SK-N-SH (cell line): ENCODE measurements at regions not wholly inside any gene's neighbourhood (a gene's known extent, or its start where the extent isn't known, plus 50 kb on each side); places are given as distances from the start of the nearest gene placed in this dataset.
"Not testable (repeated sequence)": the region's sequence is repeated elsewhere in the genome, so short reads cannot be mapped to it uniquely, and the experiment has no call there.

ENCODE experiments used
- CTCF ChIA-PET: fragments of 300-600, 350-600 bp; formaldehyde crosslinking; extraction: SDS; loops from one replicate; lab custom pipeline; 2021; lab: Yijun Ruan, JAX
- POLR2A ChIA-PET: fragments of 350-600 bp; sonication (Branson Sonifier 250); formaldehyde crosslinking; extraction: SDS; loops from one replicate; lab custom pipeline; 2020; ENCODE audit warnings: antibody characterized with exemption, inconsistent platforms; lab: Yijun Ruan, JAX
- DNase-seq: peaks from one replicate; pipeline ENCODE4 v3.0.0; 2012
- H2AFZ ChIP-seq: fragments of 200-600 bp; sonication (generic); 2 replicates; pipeline ENCODE4 v1.8.1; 2016; ENCODE audit warnings: antibody characterized with exemption, mild to moderate bottlenecking, low read depth
- H3F3A ChIP-seq: fragments of 200-600 bp; sonication (generic); replicated peaks from 2 replicates; pipeline ENCODE3; 2016; ENCODE audit warnings: antibody characterized with exemption, mild to moderate bottlenecking; ENCODE audit not compliant: insufficient read depth
- H3K27ac ChIP-seq, 2 experiments: fragments of 200-500 bp in 1 of 2; fragments of 200-600 bp in 1 of 2; sonication (Bioruptor generic) in 1 of 2; sonication (generic), shearing (Covaris generic) in 1 of 2; 2 replicates each; pipeline versions ENCODE4 v1.5.1 to v1.6.1; 2014 to 2016; ENCODE audit warnings: low read depth in 2 of 2, inconsistent platforms in 1 of 2, low read length in 1 of 2, mild to moderate bottlenecking in 1 of 2, mixed read lengths in 1 of 2
- H3K27me3 ChIP-seq: fragments of 200-600 bp; sonication (generic), shearing (Covaris generic); 2 replicates; pipeline ENCODE4 v1.6.1; 2016; ENCODE audit warnings: mixed run types; ENCODE audit not compliant: insufficient read depth
- H3K36me3 ChIP-seq, 2 experiments: fragments of 200-500 bp in 1 of 2; fragments of 200-600 bp in 1 of 2; sonication (Bioruptor generic) in 1 of 2; sonication (generic) in 1 of 2; replicated peaks in 1 of 2; 2 replicates each; pipeline versions ENCODE3 to v1.5.1; 2014 to 2016; ENCODE audit warnings: low read length in 1 of 2, mild to moderate bottlenecking in 1 of 2; ENCODE audit not compliant: insufficient read depth in 2 of 2, control insufficient read depth in 1 of 2
- H3K4me1 ChIP-seq, 2 experiments: fragments of 200-500 bp in 1 of 2; fragments of 200-600 bp in 1 of 2; sonication (Bioruptor generic) in 1 of 2; sonication (generic), shearing (Covaris generic) in 1 of 2; 2 replicates each; pipeline versions ENCODE4 v1.5.1 to v1.6.1; 2014 to 2016; ENCODE audit warnings: low read depth in 1 of 2, low read length in 1 of 2, mixed run types in 1 of 2; ENCODE audit not compliant: insufficient read depth in 2 of 2, control insufficient read depth in 1 of 2
- H3K4me2 ChIP-seq: fragments of 200-600 bp; sonication (generic), shearing (Covaris generic); 2 replicates; pipeline ENCODE4 v1.6.1; 2017; ENCODE audit warnings: mixed run types
- H3K4me3 ChIP-seq, 2 experiments: fragments of 200-500 bp in 1 of 2; fragments of 200-600 bp in 1 of 2; sonication (Bioruptor generic) in 1 of 2; sonication (generic), shearing (Covaris generic) in 1 of 2; 2 replicates each; pipeline versions ENCODE4 v1.5.1 to v1.8.1; 2014 to 2016; ENCODE audit warnings: low read depth in 2 of 2, inconsistent platforms in 1 of 2, low read length in 1 of 2, mild to moderate bottlenecking in 1 of 2, mixed read lengths in 1 of 2, moderate library complexity in 1 of 2
- H3K79me2 ChIP-seq: fragments of 200-600 bp; sonication (generic); 2 replicates; pipeline ENCODE4 v1.8.1; 2017; ENCODE audit warnings: mild to moderate bottlenecking; ENCODE audit not compliant: insufficient read depth
- H3K9ac ChIP-seq: fragments of 200-600 bp; sonication (generic); 2 replicates; pipeline ENCODE4 v1.6.1; 2017; ENCODE audit warnings: mixed run types
- H3K9me2 ChIP-seq: fragments of 200-600 bp; sonication (generic); 2 replicates; pipeline ENCODE4 v1.6.1; 2017; ENCODE audit warnings: mixed run types
- H3K9me3 ChIP-seq: fragments of 200-600 bp; sonication (generic); 2 replicates; pipeline ENCODE4 v1.6.1; 2017; ENCODE audit warnings: mixed run types, mild to moderate bottlenecking, moderate library complexity
- H4K20me1 ChIP-seq: fragments of 200-600 bp; sonication (generic); 2 replicates; pipeline ENCODE4 v1.6.1; 2017; ENCODE audit warnings: mild to moderate bottlenecking, mixed run types; ENCODE audit not compliant: insufficient read depth
- ELF1 ChIP-seq: IDR thresholded peaks from 2 replicates; pipeline ENCODE4 v1.4.0; 2012
- EZH2phosphoT487 ChIP-seq: fragments of 200-600 bp; sonication (generic); IDR thresholded peaks from 2 replicates; pipeline ENCODE4 v1.6.1; 2017; ENCODE audit warnings: low read depth, mixed run types, mild to moderate bottlenecking, antibody characterized with exemption, moderate library complexity, borderline replicate concordance
- FOXJ3 ChIP-seq: sonication (generic); formaldehyde crosslinking; IDR thresholded peaks from 2 replicates; pipeline ENCODE4 v1.5.1; 2020; ENCODE audit warnings: mild to moderate bottlenecking, missing genetic modification reagents
- FOXM1 ChIP-seq: IDR thresholded peaks from 2 replicates; pipeline ENCODE4 v1.4.0; 2012; ENCODE audit warnings: low read depth, mild to moderate bottlenecking
- JUND ChIP-seq: IDR thresholded peaks from 2 replicates; pipeline ENCODE4 v1.4.0; 2012
- MEF2A ChIP-seq: IDR thresholded peaks from 2 replicates; pipeline ENCODE4 v1.4.0; 2012; ENCODE audit warnings: low read depth, borderline replicate concordance
- RFX5 ChIP-seq: IDR thresholded peaks from 2 replicates; pipeline ENCODE4 v1.6.1; 2012; ENCODE audit warnings: mild to moderate bottlenecking, improper control_type of control experiment, low read length
- SIN3A ChIP-seq: IDR thresholded peaks from 2 replicates; pipeline ENCODE4 v1.6.1; 2012; ENCODE audit warnings: low read depth, mild to moderate bottlenecking, low read length, moderate library complexity, borderline replicate concordance
- SMC3 ChIP-seq: IDR thresholded peaks from 2 replicates; pipeline ENCODE4 v1.6.1; 2012; ENCODE audit warnings: low read depth, low read length, improper control_type of control experiment
- WGBS: methylation state at CpG from one replicate; pipeline ENCODE4 v1.1.6; 2017; ENCODE audit warnings: low lambda C conversion rate; 5-methylcytosine and 5-hydroxymethylcytosine counted together
- TF ChIP-seq, protein P1 (sequence below): fragments of 150-350 bp; IDR thresholded peaks from 2 replicates; pipeline ENCODE4 v1.6.1; 2016; ENCODE audit warnings: mild to moderate bottlenecking, low read depth, low read length
- TF ChIP-seq, protein P2 (sequence below): fragments of 200-600 bp; sonication (generic); IDR thresholded peaks from 2 replicates; pipeline ENCODE4 v1.6.1; 2017; ENCODE audit warnings: antibody characterized with exemption, mild to moderate bottlenecking, moderate library complexity
- TF ChIP-seq, protein P3 (sequence below): IDR thresholded peaks from 2 replicates; pipeline ENCODE4 v1.6.1; 2012; ENCODE audit warnings: mild to moderate bottlenecking, low read depth, low read length, moderate library complexity
- TF ChIP-seq, protein P4 (sequence below): IDR thresholded peaks from 2 replicates; pipeline ENCODE4 v1.4.0; 2012; ENCODE audit warnings: low read depth, borderline replicate concordance
- TF ChIP-seq, protein P5 (sequence below): fragments of 150-350 bp; IDR thresholded peaks from 2 replicates; pipeline ENCODE4 v1.6.1; 2017; ENCODE audit warnings: antibody characterized with exemption, low read length, low read depth, borderline replicate concordance

DNA sequence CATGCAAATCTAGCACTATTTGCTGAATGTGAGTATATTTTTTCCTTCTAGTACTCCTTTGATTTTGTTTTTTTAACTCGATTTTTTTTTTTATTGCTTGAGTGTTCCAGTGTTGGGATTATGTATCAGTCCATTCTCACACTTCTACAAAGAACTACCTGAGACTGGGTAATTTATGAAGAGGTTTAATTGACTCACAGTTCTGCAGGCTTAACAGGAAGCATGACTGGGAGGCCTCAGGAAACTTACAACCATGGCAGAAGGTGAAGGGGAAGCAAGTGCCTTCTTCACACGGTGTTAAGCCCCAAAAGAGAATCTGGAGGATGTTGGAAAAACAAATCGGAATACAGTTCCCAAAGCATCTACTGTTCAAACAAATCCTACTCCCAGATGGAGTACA lies 69.1 kb downstream of the ZNF518B start:
- H3K9me2 ChIP-seq, H3K9me3 ChIP-seq, CTCF ChIA-PET, H3K4me2 ChIP-seq, POLR2A ChIA-PET, H3F3A ChIP-seq, H3K4me1 ChIP-seq, H3K36me3 ChIP-seq, H3K4me3 ChIP-seq, H3K79me2 ChIP-seq, H3K27me3 ChIP-seq, H2AFZ ChIP-seq, H3K27ac ChIP-seq, H3K9ac ChIP-seq, H4K20me1 ChIP-seq, DNase-seq: not testable (repeated sequence)
- WGBS = 1% methylated on average over 3 of the region's 3 CpGs

DNA sequence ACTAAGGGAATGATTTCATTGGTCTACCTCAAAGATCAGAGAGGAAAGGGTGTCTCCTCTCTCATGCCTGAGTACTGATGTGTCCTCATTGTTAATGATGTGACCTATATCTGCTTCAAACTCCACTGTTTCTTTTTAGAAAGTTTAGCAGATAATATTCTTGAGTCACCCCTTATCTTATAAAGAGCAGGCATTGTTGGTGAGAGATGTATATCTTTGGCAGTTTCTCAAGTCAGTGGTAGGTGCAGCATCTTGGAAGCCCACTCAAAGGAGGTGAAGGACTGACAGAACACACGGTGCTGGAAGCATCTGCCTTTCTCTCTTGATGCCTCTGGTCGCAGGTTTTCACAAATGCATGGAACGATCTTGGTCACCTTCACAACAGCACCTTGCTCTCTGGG lies 71.2 kb downstream of the ZNF518B start:
- Histone ChIP-seq H3K9ac (no peak overlapping the region), H3K27ac (no peak overlapping the region), H3K4me3 (no peak overlapping the region), H3F3A (no peaks in the 10 kb centered on the region), H3K4me2 (no peak overlapping the region), H3K79me2 (no peaks in the 10 kb centered on the region), H3K36me3 (no peaks in the 10 kb centered on the region), H4K20me1 (no peaks in the 10 kb centered on the region), H2AFZ (no peak overlapping the region), H3K9me3 (no peaks in the 10 kb centered on the region), H3K9me2 (no peaks in the 10 kb centered on the region), H3K4me1 (no peaks in the 10 kb centered on the region), H3K27me3 (no peaks in the 10 kb centered on the region)
- no peak for DNase-seq
- ChIA-PET CTCF (no interaction called here), POLR2A (no interaction called here)
- TF ChIP-seq, protein P1, sequence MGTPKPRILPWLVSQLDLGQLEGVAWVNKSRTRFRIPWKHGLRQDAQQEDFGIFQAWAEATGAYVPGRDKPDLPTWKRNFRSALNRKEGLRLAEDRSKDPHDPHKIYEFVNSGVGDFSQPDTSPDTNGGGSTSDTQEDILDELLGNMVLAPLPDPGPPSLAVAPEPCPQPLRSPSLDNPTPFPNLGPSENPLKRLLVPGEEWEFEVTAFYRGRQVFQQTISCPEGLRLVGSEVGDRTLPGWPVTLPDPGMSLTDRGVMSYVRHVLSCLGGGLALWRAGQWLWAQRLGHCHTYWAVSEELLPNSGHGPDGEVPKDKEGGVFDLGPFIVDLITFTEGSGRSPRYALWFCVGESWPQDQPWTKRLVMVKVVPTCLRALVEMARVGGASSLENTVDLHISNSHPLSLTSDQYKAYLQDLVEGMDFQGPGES = no peak
- TF ChIP-seq, protein P2, sequence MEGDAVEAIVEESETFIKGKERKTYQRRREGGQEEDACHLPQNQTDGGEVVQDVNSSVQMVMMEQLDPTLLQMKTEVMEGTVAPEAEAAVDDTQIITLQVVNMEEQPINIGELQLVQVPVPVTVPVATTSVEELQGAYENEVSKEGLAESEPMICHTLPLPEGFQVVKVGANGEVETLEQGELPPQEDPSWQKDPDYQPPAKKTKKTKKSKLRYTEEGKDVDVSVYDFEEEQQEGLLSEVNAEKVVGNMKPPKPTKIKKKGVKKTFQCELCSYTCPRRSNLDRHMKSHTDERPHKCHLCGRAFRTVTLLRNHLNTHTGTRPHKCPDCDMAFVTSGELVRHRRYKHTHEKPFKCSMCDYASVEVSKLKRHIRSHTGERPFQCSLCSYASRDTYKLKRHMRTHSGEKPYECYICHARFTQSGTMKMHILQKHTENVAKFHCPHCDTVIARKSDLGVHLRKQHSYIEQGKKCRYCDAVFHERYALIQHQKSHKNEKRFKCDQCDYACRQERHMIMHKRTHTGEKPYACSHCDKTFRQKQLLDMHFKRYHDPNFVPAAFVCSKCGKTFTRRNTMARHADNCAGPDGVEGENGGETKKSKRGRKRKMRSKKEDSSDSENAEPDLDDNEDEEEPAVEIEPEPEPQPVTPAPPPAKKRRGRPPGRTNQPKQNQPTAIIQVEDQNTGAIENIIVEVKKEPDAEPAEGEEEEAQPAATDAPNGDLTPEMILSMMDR = no peak
- no peak for TF ChIP-seq SMC3
- TF ChIP-seq RFX5 = no peak
- no peak for TF ChIP-seq MEF2A
- 5% methylated on average over 3 of the region's 3 CpGs for WGBS

DNA sequence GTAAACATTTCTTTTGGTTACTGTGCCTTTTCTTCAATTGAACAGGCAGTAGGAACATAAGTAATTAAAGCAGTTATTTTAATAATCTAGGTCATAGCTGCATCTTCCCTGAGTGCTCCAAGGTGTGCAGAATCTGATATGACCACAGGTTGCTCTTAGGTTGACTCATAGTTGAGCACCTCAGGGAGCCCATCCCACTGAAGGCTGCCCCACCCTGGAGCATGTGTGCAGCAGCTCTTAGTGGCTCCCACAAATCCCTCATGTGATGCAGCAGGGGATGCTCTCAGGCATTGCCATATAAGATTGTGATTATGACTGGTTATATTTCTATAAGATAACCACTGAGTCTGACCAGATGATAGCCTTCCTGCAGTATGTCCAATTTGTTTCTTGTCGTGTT lies 72.3 kb downstream of the ZNF518B start:
- no peaks in the 10 kb centered on the region for H3K9me3 ChIP-seq
- H3K27me3 ChIP-seq = no peaks in the 10 kb centered on the region
- H3K9ac ChIP-seq = no peak overlapping the region
- H3K4me1 ChIP-seq = no peaks in the 10 kb centered on the region
- no peak for DNase-seq
- H3K4me2 ChIP-seq = no peak overlapping the region
- ChIA-PET CTCF (no interaction called here), POLR2A (no interaction called here)
- no peaks in the 10 kb centered on the region for H3K36me3 ChIP-seq
- H4K20me1 ChIP-seq = no peaks in the 10 kb centered on the region
- H3K9me2 ChIP-seq = no peaks in the 10 kb centered on the region
- no peak overlapping the region for H3K27ac ChIP-seq
- H2AFZ ChIP-seq = no peak overlapping the region
- no peaks in the 10 kb centered on the region for H3F3A ChIP-seq
- H3K79me2 ChIP-seq = no peaks in the 10 kb centered on the region
- no peak overlapping the region for H3K4me3 ChIP-seq
- WGBS = 0% methylated on average over 1 of the region's 1 CpG
- no peak for TF ChIP-seq EZH2phosphoT487
- TF ChIP-seq, protein P3, sequence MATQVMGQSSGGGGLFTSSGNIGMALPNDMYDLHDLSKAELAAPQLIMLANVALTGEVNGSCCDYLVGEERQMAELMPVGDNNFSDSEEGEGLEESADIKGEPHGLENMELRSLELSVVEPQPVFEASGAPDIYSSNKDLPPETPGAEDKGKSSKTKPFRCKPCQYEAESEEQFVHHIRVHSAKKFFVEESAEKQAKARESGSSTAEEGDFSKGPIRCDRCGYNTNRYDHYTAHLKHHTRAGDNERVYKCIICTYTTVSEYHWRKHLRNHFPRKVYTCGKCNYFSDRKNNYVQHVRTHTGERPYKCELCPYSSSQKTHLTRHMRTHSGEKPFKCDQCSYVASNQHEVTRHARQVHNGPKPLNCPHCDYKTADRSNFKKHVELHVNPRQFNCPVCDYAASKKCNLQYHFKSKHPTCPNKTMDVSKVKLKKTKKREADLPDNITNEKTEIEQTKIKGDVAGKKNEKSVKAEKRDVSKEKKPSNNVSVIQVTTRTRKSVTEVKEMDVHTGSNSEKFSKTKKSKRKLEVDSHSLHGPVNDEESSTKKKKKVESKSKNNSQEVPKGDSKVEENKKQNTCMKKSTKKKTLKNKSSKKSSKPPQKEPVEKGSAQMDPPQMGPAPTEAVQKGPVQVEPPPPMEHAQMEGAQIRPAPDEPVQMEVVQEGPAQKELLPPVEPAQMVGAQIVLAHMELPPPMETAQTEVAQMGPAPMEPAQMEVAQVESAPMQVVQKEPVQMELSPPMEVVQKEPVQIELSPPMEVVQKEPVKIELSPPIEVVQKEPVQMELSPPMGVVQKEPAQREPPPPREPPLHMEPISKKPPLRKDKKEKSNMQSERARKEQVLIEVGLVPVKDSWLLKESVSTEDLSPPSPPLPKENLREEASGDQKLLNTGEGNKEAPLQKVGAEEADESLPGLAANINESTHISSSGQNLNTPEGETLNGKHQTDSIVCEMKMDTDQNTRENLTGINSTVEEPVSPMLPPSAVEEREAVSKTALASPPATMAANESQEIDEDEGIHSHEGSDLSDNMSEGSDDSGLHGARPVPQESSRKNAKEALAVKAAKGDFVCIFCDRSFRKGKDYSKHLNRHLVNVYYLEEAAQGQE = no peak
- no peak for TF ChIP-seq ELF1
- TF ChIP-seq FOXM1 = no peak
- no peak for TF ChIP-seq SMC3
- TF ChIP-seq, protein P4, sequence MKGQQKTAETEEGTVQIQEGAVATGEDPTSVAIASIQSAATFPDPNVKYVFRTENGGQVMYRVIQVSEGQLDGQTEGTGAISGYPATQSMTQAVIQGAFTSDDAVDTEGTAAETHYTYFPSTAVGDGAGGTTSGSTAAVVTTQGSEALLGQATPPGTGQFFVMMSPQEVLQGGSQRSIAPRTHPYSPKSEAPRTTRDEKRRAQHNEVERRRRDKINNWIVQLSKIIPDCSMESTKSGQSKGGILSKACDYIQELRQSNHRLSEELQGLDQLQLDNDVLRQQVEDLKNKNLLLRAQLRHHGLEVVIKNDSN = no peak
- TF ChIP-seq FOXJ3 (CRISPR knock-in tag) = no peak
- TF ChIP-seq JUND = no peak
- TF ChIP-seq, protein P5, sequence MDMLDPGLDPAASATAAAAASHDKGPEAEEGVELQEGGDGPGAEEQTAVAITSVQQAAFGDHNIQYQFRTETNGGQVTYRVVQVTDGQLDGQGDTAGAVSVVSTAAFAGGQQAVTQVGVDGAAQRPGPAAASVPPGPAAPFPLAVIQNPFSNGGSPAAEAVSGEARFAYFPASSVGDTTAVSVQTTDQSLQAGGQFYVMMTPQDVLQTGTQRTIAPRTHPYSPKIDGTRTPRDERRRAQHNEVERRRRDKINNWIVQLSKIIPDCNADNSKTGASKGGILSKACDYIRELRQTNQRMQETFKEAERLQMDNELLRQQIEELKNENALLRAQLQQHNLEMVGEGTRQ = no peak
- no peak for TF ChIP-seq SIN3A
